Parathyroid adenoma (tissue), 2 donors: ENCODE measurements at regions not wholly inside any gene's neighbourhood (a gene's known extent, or its start where the extent isn't known, plus 50 kb on each side); places are given as distances from the start of the nearest gene placed in this dataset.

Experiments used
- H2AFZ ChIP-seq: fragments of 300-600 bp; sonication (generic); one replicate; pipeline ENCODE4 v1.7.0; 2017; ENCODE audit warnings: antibody characterized with exemption, mild to moderate bottlenecking
- H3K27ac ChIP-seq: fragments of 300-600 bp; sonication (generic); one replicate; pipeline ENCODE4 v1.7.0; 2017
- H3K27me3 ChIP-seq: fragments of 300-600 bp; sonication (generic); one replicate; pipeline ENCODE4 v1.7.0; 2017; ENCODE audit warnings: low read length; ENCODE audit not compliant: control insufficient read depth, insufficient read depth
- H3K36me3 ChIP-seq: fragments of 300-600 bp; sonication (generic); one replicate; pipeline ENCODE4 v1.7.0; 2017; ENCODE audit warnings: low read length; ENCODE audit not compliant: control insufficient read depth, insufficient read depth
- H3K4me1 ChIP-seq: fragments of 300-600 bp; sonication (generic); one replicate; pipeline ENCODE4 v1.7.0; 2017; ENCODE audit warnings: control low read depth
- H3K4me2 ChIP-seq: fragments of 300-600 bp; sonication (generic); one replicate; pipeline ENCODE4 v1.7.0; 2017; ENCODE audit warnings: low read length
- H3K4me3 ChIP-seq: fragments of 300-600 bp; sonication (generic); one replicate; pipeline ENCODE4 v1.7.0; 2017; ENCODE audit warnings: low read depth, low read length
- H3K79me2 ChIP-seq: fragments of 300-600 bp; sonication (generic); one replicate; pipeline ENCODE4 v1.7.0; 2017; ENCODE audit warnings: control low read depth
- H3K9ac ChIP-seq: fragments of 300-600 bp; sonication (generic); one replicate; pipeline ENCODE4 v1.7.0; 2017; ENCODE audit warnings: mild to moderate bottlenecking
- H3K9me3 ChIP-seq: fragments of 300-600 bp; sonication (generic); one replicate; pipeline ENCODE4 v1.7.0; 2017; ENCODE audit warnings: low read length; ENCODE audit not compliant: control insufficient read depth
- TF ChIP-seq, protein P1 (sequence below): fragments of 300-600 bp; sonication (generic); IDR thresholded peaks from one replicate; pipeline ENCODE4 v1.7.0; 2017; ENCODE audit warnings: antibody characterized with exemption, mild to moderate bottlenecking
- donor health status: primary hyperparathyroidism.

DNA sequence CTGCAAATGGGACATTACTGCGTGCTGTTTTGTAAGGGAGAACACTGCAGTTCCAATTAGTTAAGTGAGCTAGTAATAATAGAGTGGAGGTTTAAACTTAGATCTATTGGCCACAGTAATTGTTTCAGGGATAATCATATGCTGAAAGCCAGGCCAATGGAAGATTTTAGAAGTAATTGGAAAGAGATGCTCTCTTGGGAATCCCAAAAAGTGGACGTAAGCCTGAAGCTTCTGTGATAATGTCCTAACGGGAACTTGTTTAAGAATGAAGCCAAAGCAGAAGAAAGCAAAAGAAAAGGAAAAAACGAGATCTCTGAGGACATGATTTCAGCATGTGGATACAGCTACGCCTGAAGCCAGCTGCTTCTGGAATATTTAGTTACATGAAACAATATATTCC is 594.6 kb downstream of the SLC4A3 start:
- Histone ChIP-seq H3K27ac (no peak overlapping the region), H3K27me3 (no peaks in the 10 kb centered on the region), H3K79me2 (no peaks in the 10 kb centered on the region), H3K9ac (no peak overlapping the region), H3K4me2 (no peak overlapping the region), H3K4me3 (no peak overlapping the region), H3K4me1 (no peaks in the 10 kb centered on the region), H3K9me3 (no peaks in the 10 kb centered on the region), H2AFZ (no peak overlapping the region), H3K36me3 (no peaks in the 10 kb centered on the region)
- TF ChIP-seq, protein P1, sequence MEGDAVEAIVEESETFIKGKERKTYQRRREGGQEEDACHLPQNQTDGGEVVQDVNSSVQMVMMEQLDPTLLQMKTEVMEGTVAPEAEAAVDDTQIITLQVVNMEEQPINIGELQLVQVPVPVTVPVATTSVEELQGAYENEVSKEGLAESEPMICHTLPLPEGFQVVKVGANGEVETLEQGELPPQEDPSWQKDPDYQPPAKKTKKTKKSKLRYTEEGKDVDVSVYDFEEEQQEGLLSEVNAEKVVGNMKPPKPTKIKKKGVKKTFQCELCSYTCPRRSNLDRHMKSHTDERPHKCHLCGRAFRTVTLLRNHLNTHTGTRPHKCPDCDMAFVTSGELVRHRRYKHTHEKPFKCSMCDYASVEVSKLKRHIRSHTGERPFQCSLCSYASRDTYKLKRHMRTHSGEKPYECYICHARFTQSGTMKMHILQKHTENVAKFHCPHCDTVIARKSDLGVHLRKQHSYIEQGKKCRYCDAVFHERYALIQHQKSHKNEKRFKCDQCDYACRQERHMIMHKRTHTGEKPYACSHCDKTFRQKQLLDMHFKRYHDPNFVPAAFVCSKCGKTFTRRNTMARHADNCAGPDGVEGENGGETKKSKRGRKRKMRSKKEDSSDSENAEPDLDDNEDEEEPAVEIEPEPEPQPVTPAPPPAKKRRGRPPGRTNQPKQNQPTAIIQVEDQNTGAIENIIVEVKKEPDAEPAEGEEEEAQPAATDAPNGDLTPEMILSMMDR: no peak

DNA sequence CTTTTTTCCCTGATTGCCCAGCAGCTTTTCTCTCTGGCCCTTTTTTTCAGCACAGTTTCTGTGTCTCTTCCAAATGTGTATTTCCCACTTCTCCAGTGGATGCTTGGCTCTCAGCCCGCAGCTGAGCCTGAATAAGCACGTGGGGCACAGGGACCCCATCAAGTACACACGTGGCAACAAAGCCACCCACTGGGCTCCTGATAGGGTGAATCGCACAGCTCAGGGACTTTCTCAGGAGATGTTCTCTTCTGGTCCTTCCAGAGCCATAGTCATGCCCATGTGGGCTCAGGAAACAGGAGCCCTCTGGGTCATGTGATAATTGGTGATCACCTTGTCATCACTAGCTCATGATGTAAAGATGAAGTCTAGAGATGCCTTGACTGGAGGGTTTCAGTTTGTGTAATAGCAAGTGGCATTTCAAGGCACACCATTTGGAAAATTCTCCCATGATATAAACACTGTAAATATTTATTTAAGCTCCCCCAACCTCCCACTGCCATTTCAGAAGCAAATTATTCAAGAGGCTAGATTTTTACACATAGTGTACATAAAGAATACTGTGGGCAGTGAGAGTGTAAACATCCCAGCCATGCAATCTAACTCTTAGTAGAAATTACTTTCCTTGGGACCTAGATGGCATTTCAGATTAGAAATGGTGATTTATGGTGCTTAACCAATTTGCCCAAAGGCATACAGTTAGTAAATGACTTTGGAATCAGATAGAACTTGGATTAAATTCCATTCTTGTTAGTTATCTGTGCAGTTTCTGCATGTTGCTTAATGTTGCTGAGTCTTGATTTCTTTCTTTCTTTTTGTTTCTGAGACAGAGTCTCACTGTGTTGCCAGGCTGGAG is 597.5 kb downstream of the SLC4A3 start:
- no peak overlapping the region for H3K9ac ChIP-seq
- H3K4me2 ChIP-seq: peak overlapping the region; percentile 32
- TF ChIP-seq, protein P1: no peak
- H3K27ac ChIP-seq: no peak overlapping the region
- H3K4me3 ChIP-seq: no peak overlapping the region
- H3K36me3 ChIP-seq: no peaks in the 10 kb centered on the region
- H3K4me1 ChIP-seq: no peaks in the 10 kb centered on the region
- H2AFZ ChIP-seq: no peak overlapping the region
- H3K9me3 ChIP-seq: no peaks in the 10 kb centered on the region
- no peaks in the 10 kb centered on the region for H3K79me2 ChIP-seq
- no peaks in the 10 kb centered on the region for H3K27me3 ChIP-seq

DNA sequence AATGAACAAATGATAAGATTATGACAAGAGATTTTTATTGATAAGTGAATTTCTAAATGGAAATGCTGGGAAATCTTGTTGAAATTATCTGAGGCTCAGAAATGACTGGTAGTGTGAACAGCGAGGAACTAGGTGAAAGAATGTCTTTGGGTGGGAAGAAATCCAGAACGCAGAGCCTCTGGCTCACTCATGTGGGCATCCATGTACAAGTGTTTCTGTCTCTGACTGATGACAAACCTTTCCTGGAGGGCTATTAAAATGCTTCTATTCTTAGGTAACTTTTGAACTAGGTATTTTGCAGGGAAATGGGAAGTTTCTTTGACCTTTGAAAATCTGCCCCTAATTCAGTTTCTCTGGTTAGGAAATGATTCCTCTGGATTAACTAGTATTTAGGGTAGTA is 598.6 kb downstream of the SLC4A3 start:
- no peak overlapping the region for H2AFZ ChIP-seq

DNA sequence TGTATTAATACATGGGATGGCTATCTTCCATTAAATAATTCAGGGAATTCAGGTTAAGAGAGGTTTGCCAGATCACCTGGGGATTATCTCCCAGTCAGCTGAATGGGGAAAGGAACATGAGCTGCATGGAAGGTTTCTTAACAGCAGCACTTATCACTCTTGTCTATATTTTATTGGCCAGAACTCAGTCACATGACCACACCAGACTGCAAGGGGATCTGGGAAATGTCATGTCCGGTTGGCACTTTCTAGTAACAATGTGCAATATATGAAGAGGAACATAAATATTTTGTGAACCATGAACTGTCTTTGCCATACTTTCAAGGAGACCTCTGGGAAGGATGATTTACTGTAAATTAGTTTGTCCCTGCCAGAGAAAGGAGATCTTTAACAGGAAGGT is 599.1 kb downstream of the SLC4A3 start:
- H3K9ac ChIP-seq: no peak overlapping the region
- H3K9me3 ChIP-seq: no peaks in the 10 kb centered on the region
- no peaks in the 10 kb centered on the region for H3K79me2 ChIP-seq
- H3K36me3 ChIP-seq: no peaks in the 10 kb centered on the region
- no peak overlapping the region for H3K27ac ChIP-seq
- no peak overlapping the region for H3K4me2 ChIP-seq
- no peak overlapping the region for H3K4me3 ChIP-seq
- no peak overlapping the region for H2AFZ ChIP-seq
- TF ChIP-seq, protein P1: no peak
- H3K27me3 ChIP-seq: no peaks in the 10 kb centered on the region
- no peaks in the 10 kb centered on the region for H3K4me1 ChIP-seq

More for the DNA sequence above, 598.6 kb downstream of the SLC4A3 start:
- H3K4me1 ChIP-seq: no peaks in the 10 kb centered on the region
- no peaks in the 10 kb centered on the region for H3K9me3 ChIP-seq
- H3K27ac ChIP-seq: no peak overlapping the region
- H3K36me3 ChIP-seq: no peaks in the 10 kb centered on the region
- H3K79me2 ChIP-seq: no peaks in the 10 kb centered on the region
- no peaks in the 10 kb centered on the region for H3K27me3 ChIP-seq
- H3K9ac ChIP-seq: no peak overlapping the region
- H3K4me3 ChIP-seq: no peak overlapping the region
- no peak overlapping the region for H3K4me2 ChIP-seq
- TF ChIP-seq, protein P1: no peak
